ENCODE measurements at regions not wholly inside any gene's neighbourhood (a gene's known extent, or its start where the extent isn't known, plus 50 kb on each side); places are given as distances from the start of the nearest gene placed in this dataset.
"Not testable (repeated sequence)": the region's sequence is repeated elsewhere in the genome, so short reads cannot be mapped to it uniquely, and the experiment has no call there.

GRCh38 chr4:18127030-18127429 is 105.5 kb upstream of the LCORL start:
- DNase-seq: no peak

DNA sequence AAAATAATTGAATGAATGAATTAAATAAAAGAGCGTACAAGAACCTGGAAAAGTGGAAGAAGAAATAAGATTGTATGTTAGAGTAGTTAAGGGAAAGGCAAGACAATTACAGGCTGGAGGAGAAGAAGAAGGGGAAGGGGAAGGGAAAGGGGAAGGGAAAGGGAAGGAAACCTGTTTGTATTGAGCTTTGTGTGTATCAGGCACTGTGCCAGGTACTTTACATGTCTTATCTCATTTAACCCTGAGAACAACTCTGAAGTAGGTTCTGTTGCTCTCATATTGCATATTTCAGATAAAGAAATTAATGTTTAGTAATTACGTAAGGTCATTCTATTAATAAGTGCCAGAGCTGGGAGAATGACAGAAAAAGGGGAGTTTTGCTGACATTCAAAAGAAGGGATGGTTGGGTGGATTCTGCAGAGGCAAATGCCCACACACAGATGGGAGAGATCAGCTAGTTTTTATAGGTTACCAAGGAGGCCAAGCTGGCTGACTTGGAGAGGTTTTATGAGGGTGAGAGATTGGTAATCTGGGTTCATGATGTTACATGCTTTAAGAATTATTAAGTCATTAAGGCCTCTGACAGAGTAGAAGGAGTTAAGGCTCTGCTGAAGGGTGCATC is 92.3 kb upstream of the LCORL start:
- no peak for DNase-seq

DNA sequence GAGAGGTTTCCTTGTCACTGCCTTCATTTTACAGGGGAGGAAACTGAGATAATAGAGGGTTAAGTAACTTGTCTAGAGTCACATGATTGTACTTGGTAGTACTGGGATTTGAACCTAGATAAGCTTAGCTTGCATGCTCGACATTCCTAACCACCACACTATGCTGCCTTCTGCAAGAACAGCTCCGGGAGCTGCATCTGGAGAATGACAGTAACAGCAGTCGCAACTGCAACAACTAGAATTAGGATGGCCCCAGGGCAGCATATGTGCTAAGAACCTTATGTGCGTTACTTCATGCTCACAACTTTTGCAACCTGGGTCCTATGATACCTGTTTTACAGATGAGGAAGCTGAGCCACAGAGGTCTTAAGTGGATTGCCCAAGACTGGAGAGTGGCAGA is 89.5 kb upstream of the LCORL start:
- no peak for DNase-seq

- DNase-seq: no peak
Observed at GRCh38 chr4:18110099-18110498, 88.5 kb upstream of the LCORL start.

DNA sequence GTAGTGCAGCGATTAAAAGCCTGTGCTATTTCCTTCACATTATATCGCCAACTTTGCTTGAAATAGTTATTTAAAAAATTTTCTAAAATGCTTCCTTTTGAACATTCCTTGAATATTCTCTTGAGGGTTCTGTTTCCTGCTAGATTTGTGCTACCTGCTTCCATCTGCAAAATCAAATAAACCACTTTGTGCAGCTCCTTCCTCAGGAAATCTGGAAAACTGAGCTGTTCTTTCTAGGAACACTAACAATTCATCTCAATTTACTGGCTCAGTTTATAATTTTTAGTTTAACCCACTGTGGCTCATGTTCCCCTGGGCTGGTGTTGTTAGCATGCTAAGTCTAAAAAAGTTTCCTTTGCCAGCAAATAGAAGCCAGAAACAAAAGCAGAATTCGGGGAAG is 88.1 kb upstream of the LCORL start:
- no peak for DNase-seq

- DNase-seq: not testable (repeated sequence)
Observed at GRCh38 chr4:18107848-18108528, 86.4 kb upstream of the LCORL start.

DNA sequence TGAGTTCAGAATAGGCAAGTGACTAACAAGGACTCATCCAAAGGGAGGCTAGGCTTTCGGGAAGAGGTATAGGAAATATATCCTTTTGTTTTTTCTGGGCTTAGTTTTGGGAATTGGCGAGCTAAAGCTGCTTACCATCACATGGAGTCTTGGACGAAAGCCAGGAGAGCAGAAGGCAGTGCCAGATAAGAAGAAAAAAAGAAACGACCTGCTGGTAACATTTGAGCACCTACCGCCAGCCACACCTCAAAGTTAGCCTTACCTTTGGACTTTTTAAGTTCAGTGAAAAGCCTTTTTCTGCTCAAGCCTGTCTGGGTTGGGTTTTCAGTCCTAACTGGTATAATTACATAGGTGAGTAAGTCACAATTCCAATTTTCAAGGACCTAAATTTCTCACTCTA is 85.1 kb upstream of the LCORL start:
- no peak for DNase-seq

DNA sequence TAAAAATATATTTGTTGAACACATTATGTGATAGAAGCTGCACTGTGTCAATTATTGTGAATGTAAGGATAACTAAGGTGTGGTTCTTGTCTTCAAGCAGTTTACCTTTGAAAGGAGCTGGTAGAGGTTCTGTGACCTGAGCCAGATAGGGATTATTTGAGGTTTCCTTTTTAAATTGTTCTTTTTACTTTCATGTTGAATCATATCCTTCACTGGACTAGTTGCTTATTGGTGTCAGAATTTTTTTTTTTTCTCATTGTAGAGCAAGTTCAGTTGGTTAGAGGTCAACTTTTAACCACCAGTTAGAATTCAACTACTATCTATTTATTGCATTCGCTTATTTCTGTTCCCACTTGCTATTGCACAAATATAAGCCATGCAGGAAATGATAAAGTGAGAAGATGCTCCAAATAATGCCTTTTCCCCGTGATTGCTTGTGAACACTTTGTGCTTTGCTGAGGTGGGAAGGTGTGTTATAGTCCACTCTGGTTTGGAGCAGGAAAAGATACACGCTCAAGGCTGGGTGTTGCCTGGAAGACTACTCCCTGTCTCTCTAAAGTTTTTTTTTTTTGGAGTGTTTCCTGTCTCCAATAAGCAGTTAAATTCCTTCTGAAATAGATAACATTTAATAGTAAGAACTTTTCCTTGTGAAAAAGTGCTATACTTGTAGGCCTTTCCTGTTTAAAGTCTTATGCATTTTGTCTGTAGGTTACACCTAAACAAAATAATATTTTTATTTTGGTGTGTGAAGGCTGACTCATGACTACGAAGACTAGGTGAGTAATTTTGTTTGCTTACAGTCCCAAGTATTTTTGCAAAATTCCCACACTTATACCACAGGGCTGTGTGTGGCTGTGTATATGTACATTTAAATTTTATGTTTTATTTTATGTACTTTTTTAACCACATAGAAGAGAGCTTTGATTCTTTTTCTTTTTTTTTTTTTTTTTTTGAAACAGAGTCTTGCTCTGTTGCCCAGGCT is 83.8 kb upstream of the LCORL start:
- no peak for DNase-seq

- no peak for DNase-seq
Observed at GRCh38 chr4:18103876-18104605, 82.5 kb upstream of the LCORL start.

DNA sequence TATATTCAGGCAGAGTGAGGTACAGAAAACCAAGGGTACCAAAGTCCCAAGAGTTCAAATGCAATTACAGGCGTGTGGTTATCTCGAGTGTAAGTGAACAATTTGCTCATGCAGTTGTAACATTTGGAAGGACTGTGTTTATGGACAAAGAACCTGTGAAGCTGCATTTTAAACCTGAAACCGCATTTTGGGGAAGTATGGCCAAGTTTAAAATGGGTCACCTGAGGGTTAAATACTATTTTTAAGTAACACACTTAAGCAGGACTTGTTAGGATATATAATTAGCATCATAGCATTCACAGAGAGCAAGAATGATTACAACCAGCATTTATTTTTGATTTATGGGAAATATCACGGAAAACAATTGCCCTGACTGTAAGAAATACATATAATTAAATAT is 79.1 kb upstream of the LCORL start:
- DNase-seq: no peak

- DNase-seq: not testable (repeated sequence)
Observed at GRCh38 chr4:18090447-18090846, 68.9 kb upstream of the LCORL start.

DNA sequence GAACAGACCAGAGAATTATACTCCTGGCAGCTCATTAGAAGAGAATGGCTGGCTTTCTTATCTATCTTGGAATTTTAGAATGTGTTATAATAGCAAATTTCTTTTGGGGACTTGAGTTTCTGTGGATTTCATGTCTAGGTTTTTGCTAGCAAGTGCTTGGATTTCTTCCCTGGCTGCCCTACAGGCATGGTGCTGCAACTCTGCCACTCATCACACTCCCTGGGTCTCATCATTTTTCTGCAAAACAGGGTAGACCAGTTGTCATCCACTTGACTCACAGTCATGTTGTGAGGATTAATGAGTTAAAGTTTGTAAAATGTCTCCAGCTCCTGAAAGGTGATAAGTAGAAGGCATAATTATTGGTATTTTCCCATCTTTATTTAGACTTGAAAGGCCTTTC is 60.7 kb upstream of the LCORL start:
- DNase-seq: no peak

GRCh38 chr4:18081708-18082107 is 60.2 kb upstream of the LCORL start:
- no peak for DNase-seq

- DNase-seq: no peak
Observed at GRCh38 chr4:18077808-18078207, 56.3 kb upstream of the LCORL start.

DNA sequence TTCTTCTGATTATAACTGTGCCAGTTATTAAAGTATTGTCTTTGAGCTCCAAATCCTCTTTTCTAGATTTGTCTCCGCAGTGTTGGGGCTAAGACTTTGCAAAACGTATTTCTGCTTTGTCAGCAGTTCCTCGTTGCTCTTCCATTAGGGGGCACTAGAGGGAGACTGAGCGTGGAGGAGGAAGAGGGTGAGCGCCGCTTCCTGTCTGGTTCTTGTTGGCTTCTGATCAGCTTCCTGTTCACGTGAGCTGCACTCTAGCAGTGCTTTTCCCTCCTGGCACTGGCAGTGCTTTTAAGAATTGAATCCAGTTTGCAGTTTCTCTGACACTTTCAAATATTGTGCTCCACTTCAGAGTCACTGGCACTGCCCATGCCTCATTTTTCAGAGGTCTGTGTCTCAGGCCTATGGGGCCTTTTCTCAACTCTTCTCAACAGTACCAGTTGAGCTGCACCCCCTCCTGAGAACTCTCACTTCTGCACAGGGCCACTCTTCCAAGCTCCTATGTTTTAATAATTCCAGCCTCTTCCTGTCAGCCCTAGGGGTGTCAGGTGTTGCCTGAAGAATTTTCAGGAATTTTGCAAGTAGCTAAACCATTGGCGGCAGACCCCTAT is 54.4 kb upstream of the LCORL start:
- peak in 1 of 58 donors; percentile 2 for DNase-seq

- no peak for DNase-seq
Observed at GRCh38 chr4:18071894-18072293, 50.3 kb upstream of the LCORL start.

All from anterior cingulate cortex (tissue), 58 donors.